B cell (primary cell): ENCODE measurements at regions not wholly inside any gene's neighbourhood (a gene's known extent, or its start where the extent isn't known, plus 50 kb on each side); places are given as distances from the start of the nearest gene placed in this dataset.
"Not testable (repeated sequence)": the region's sequence is repeated elsewhere in the genome, so short reads cannot be mapped to it uniquely, and the experiment has no call there.

Source experiments
- ATAC-seq: fragments of 200-7000 bp; cut with Tn5 transposase; one replicate; pipeline ENCODE4 v1.10.0; 2021; ENCODE audit warnings: low read depth, mild to moderate bottlenecking, moderate number of reproducible peaks, moderate library complexity
- CTCF ChIA-PET: fragments of 350-600 bp; sonication (Branson Sonifier 250); formaldehyde crosslinking; loops from one replicate; lab custom pipeline; 2021; ENCODE audit warnings: antibody characterized with exemption, inconsistent platforms; lab: Charles Lee
- POLR2A ChIA-PET: fragments of 350-600 bp; sonication (Branson Sonifier 250); formaldehyde crosslinking; loops from one replicate; lab custom pipeline; 2021; ENCODE audit warnings: antibody characterized with exemption; lab: Charles Lee
- DNase-seq: peaks from one replicate; pipeline ENCODE4 v3.0.0; 2013
- H2AFZ ChIP-seq: 2 replicates; pipeline ENCODE4 v1.6.1; 2012; ENCODE audit warnings: mild to moderate bottlenecking, low read depth, low read length; ENCODE audit not compliant: insufficient read depth, poor library complexity, severe bottlenecking
- H3K27ac ChIP-seq, 2 donors: 1 replicate in 1 of 2; 2 replicates in 1 of 2; pipeline ENCODE4 v1.5.1; 2012 to 2013; ENCODE audit warnings: low read length in 2 of 2, mild to moderate bottlenecking in 2 of 2, moderate library complexity in 1 of 2
- H3K27me3 ChIP-seq, 4 experiments: fragments of 200-600 bp in 1 of 4; sonication (generic) in 1 of 4; replicated peaks in 1 of 4; 1 replicate in 2 of 4; 2 replicates in 2 of 4; pipeline versions ENCODE4 v1.6.1 to v1.7.0; 2013 to 2016; ENCODE audit warnings: low read length in 3 of 4, mild to moderate bottlenecking in 2 of 4, mixed read lengths in 1 of 4, moderate library complexity in 1 of 4; ENCODE audit not compliant: insufficient read depth in 4 of 4, control insufficient read depth in 3 of 4; ENCODE audit errors: control extremely low read depth in 1 of 4
- H3K36me3 ChIP-seq, 2 experiments: replicated peaks in 1 of 2; 1 replicate in 1 of 2; 2 replicates in 1 of 2; pipeline versions ENCODE4 v1.6.1 to v1.7.1; 2013; ENCODE audit warnings: low read length in 1 of 2; ENCODE audit not compliant: insufficient read depth in 2 of 2, control insufficient read depth in 1 of 2; ENCODE audit errors: control extremely low read depth in 1 of 2, extremely low read depth in 1 of 2
- H3K4me1 ChIP-seq, 2 donors: fragments of 200-600 bp in 1 of 2; sonication (generic) in 1 of 2; 1 replicate in 1 of 2; 2 replicates in 1 of 2; pipeline versions ENCODE4 v1.5.1 to v1.6.1; 2013 to 2017; ENCODE audit warnings: low read length in 2 of 2; ENCODE audit not compliant: control insufficient read depth in 2 of 2, insufficient read depth in 2 of 2
- H3K4me2 ChIP-seq: replicated peaks from 2 replicates; pipeline ENCODE3; 2012; ENCODE audit warnings: mild to moderate bottlenecking, low read depth, low read length; ENCODE audit not compliant: poor library complexity, severe bottlenecking
- H3K4me3 ChIP-seq, 5 experiments: fragments of 200-600 bp in 1 of 5; sonication (generic) in 1 of 5; 1 replicate in 3 of 5; 2 replicates in 2 of 5; pipeline versions ENCODE4 v1.5.1 to v1.7.0; 2011 to 2016; ENCODE audit warnings: low read length in 4 of 5, mild to moderate bottlenecking in 4 of 5, low read depth in 2 of 5, control low read depth in 1 of 5, moderate library complexity in 1 of 5; ENCODE audit not compliant: insufficient read depth in 1 of 5; ENCODE audit errors: control extremely low read depth in 1 of 5, extremely low read depth in 1 of 5
- H3K79me2 ChIP-seq: fragments of 200-600 bp; sonication (generic); one replicate; pipeline ENCODE4 v1.6.0; 2016; ENCODE audit warnings: low read length; ENCODE audit not compliant: control insufficient read depth, insufficient read depth
- H3K9ac ChIP-seq: fragments of 200-600 bp; sonication (generic); 2 replicates; pipeline ENCODE4 v1.6.1; 2017; ENCODE audit warnings: mild to moderate bottlenecking, low read length, moderate library complexity
- H3K9me3 ChIP-seq, 3 donors: one replicate each; pipeline versions ENCODE4 v1.6.1 to v1.7.1; 2013; ENCODE audit warnings: low read length in 2 of 3; ENCODE audit not compliant: control insufficient read depth in 2 of 3, insufficient read depth in 1 of 3; ENCODE audit errors: control extremely low read depth in 1 of 3
- H4K20me1 ChIP-seq: 2 replicates; pipeline ENCODE4 v1.6.0; 2012; ENCODE audit warnings: mild to moderate bottlenecking, low read length; ENCODE audit not compliant: insufficient read depth, control insufficient read depth, poor library complexity, severe bottlenecking
- H3K27ac Mint-ChIP-seq: one replicate; pipeline ENCODE4 v1.8.0; 2021; ENCODE audit warnings: mixed read lengths
- H3K27me3 Mint-ChIP-seq: one replicate; pipeline ENCODE4 v1.8.0; 2021; ENCODE audit warnings: mixed read lengths
- H3K4me1 Mint-ChIP-seq: one replicate; pipeline ENCODE4 v1.8.0; 2021; ENCODE audit warnings: mixed read lengths
- H3K4me3 Mint-ChIP-seq: one replicate; pipeline ENCODE4 v1.8.0; 2021; ENCODE audit warnings: mixed read lengths
- H3K9me3 Mint-ChIP-seq: one replicate; pipeline ENCODE4 v1.8.0; 2022; ENCODE audit warnings: mixed read lengths; ENCODE audit not compliant: insufficient read depth
- CTCF ChIP-seq: fragments of 200-600 bp; IDR thresholded peaks from one replicate; pipeline ENCODE4 v1.8.0; 2022; ENCODE audit warnings: antibody characterized with exemption, mild to moderate bottlenecking
- EZH2 ChIP-seq: IDR thresholded peaks from 2 replicates; pipeline ENCODE4 v1.6.1; 2012; ENCODE audit warnings: borderline replicate concordance, low read depth, mild to moderate bottlenecking, moderate library complexity, low read length; ENCODE audit not compliant: insufficient read depth, poor library complexity, severe bottlenecking
- WGBS: methylation state at CpG from one replicate; pipeline ENCODE4 v1.1.5; 2013; ENCODE audit warnings: missing lambda C conversion rate; ENCODE audit not compliant: insufficient coverage; 5-methylcytosine and 5-hydroxymethylcytosine counted together
- intact Hi-C: fragments of 100-400 bp; cut with micrococcal nuclease; formaldehyde crosslinking; loops from one replicate; pipeline ENCODE4 v1.10.0; 2022

- TF ChIP-seq EZH2, result no peak
- no peak for TF ChIP-seq CTCF
- ChIA-PET CTCF (interaction anchor here (0.9 kb wide), 1 partner anchor 88 kb away, joined by 3 read pairs; no protein-coding TSS in a partner anchor), POLR2A (no interaction called here)
- peaks cover 3 to 14% of the 10 kb centered on the region in 2 donors for H3K4me1 ChIP-seq
- Mint-ChIP-seq H3K27me3 (peaks cover 48% of the 10 kb centered on the region), H3K4me1 (peaks cover 13% of the 10 kb centered on the region), H3K4me3 (no peak overlapping the region), H3K27ac (no peak overlapping the region), H3K9me3 (no peaks in the 10 kb centered on the region)
- no peaks in the 10 kb centered on the region for H3K79me2 ChIP-seq
- no peak overlapping the region for H3K9ac ChIP-seq
- 80% methylated on average over 5 of the region's 7 CpGs for WGBS
- H3K9me3 ChIP-seq, result peaks cover 0 to 9% (median 0%) of the 10 kb centered on the region in 3 donors
- no peaks in the 10 kb centered on the region for H3K36me3 ChIP-seq
- intact Hi-C loops, result no loop called here
- H4K20me1 ChIP-seq, result no peaks in the 10 kb centered on the region
- H3K27me3 ChIP-seq, result peaks cover 0 to 18% (median 13%) of the 10 kb centered on the region in 4 experiments
- H3K27ac ChIP-seq, result no peak overlapping the region
- no peak overlapping the region for H3K4me2 ChIP-seq
- no peak overlapping the region for H3K4me3 ChIP-seq
- no peak for DNase-seq
- ATAC-seq, result no peak
- no peak overlapping the region for H2AFZ ChIP-seq
These were observed 69.1 kb downstream of the TNFAIP2 start for GRCh38 chr14:103192246-103192840.

- H3K9ac ChIP-seq, H4K20me1 ChIP-seq, H2AFZ ChIP-seq, DNase-seq, H3K4me2 ChIP-seq, H3K9me3 ChIP-seq, H3K9me3 Mint-ChIP-seq, H3K36me3 ChIP-seq, ATAC-seq, H3K4me3 ChIP-seq, H3K4me3 Mint-ChIP-seq, intact Hi-C loops, POLR2A ChIA-PET, H3K27ac Mint-ChIP-seq, H3K79me2 ChIP-seq, H3K27ac ChIP-seq: not testable (repeated sequence)
- Mint-ChIP-seq H3K27me3 (peaks cover 49% of the 10 kb centered on the region), H3K4me1 (peaks cover 13% of the 10 kb centered on the region)
- H3K27me3 ChIP-seq, result peaks cover 0 to 13% (median 9%) of the 10 kb centered on the region in 4 experiments
- WGBS, result 81% methylated on average over 2 of the region's 4 CpGs
- CTCF ChIA-PET, result interaction anchor here (0.9 kb wide), 1 partner anchor 88 kb away, joined by 3 read pairs; no protein-coding TSS in a partner anchor
- H3K4me1 ChIP-seq, result peaks cover 3 to 14% of the 10 kb centered on the region in 2 donors
These were observed 69.6 kb downstream of the TNFAIP2 start for GRCh38 chr14:103192861-103193260.

- H3K4me1 Mint-ChIP-seq, H3K27ac Mint-ChIP-seq, H3K27me3 ChIP-seq, ATAC-seq, H3K79me2 ChIP-seq, H2AFZ ChIP-seq, H3K4me2 ChIP-seq, DNase-seq, H3K4me3 Mint-ChIP-seq, H3K9ac ChIP-seq, H3K4me3 ChIP-seq, H3K9me3 ChIP-seq, POLR2A ChIA-PET, H3K27ac ChIP-seq, H3K9me3 Mint-ChIP-seq, CTCF ChIA-PET, H4K20me1 ChIP-seq, intact Hi-C loops, H3K36me3 ChIP-seq: not testable (repeated sequence)
- H3K27me3 Mint-ChIP-seq, result peaks cover 47% of the 10 kb centered on the region
- peaks cover 3 to 11% of the 10 kb centered on the region in 2 donors for H3K4me1 ChIP-seq
- WGBS, result 100% methylated on average over 1 of the region's 10 CpGs
These were observed 70.2 kb downstream of the TNFAIP2 start for GRCh38 chr14:103193491-103193890.
